HAP-1 (cell line): ENCODE measurements at regions not wholly inside any gene's neighbourhood (a gene's known extent, or its start where the extent isn't known, plus 50 kb on each side); places are given as distances from the start of the nearest gene placed in this dataset.

Source experiments
- DNase-seq, 2 experiments: peaks; one replicate each; pipeline ENCODE4 v3.0.0-alpha.2; 2016 to 2020; ENCODE audit warnings: low spot score in 2 of 2
- H3K27me3 ChIP-seq: fragments of 250-450 bp; sonication (Bioruptor Pico); 2 replicates; pipeline ENCODE4 v1.5.1; 2020; ENCODE audit warnings: low read depth, mild to moderate bottlenecking, moderate library complexity
- H3K36me3 ChIP-seq: fragments of 250-450 bp; sonication (Bioruptor Pico); replicated peaks from 2 replicates; pipeline ENCODE4 v1.5.1; 2020; ENCODE audit warnings: mild to moderate bottlenecking
- H3K4me1 ChIP-seq: fragments of 250-450 bp; sonication (Bioruptor Pico); 2 replicates; pipeline ENCODE4 v1.5.1; 2020; ENCODE audit warnings: mild to moderate bottlenecking
- H3K4me3 ChIP-seq: fragments of 250-450 bp; sonication (Bioruptor Pico); 2 replicates; pipeline ENCODE4 v1.5.1; 2020; ENCODE audit warnings: mild to moderate bottlenecking, moderate library complexity
- H3K9me3 ChIP-seq: fragments of 250-450 bp; sonication (Bioruptor Pico); 2 replicates; pipeline ENCODE4 v1.5.1; 2020; ENCODE audit warnings: mild to moderate bottlenecking, moderate library complexity
- in situ Hi-C: fragments of 300-500 bp; cut with MboI; formaldehyde crosslinking; loops from 3 replicates; pipeline ENCODE4 v1.14.3; 2020; ENCODE audit warnings: low sequenced_read_pairs, inconsistent platforms, mixed read lengths

DNA sequence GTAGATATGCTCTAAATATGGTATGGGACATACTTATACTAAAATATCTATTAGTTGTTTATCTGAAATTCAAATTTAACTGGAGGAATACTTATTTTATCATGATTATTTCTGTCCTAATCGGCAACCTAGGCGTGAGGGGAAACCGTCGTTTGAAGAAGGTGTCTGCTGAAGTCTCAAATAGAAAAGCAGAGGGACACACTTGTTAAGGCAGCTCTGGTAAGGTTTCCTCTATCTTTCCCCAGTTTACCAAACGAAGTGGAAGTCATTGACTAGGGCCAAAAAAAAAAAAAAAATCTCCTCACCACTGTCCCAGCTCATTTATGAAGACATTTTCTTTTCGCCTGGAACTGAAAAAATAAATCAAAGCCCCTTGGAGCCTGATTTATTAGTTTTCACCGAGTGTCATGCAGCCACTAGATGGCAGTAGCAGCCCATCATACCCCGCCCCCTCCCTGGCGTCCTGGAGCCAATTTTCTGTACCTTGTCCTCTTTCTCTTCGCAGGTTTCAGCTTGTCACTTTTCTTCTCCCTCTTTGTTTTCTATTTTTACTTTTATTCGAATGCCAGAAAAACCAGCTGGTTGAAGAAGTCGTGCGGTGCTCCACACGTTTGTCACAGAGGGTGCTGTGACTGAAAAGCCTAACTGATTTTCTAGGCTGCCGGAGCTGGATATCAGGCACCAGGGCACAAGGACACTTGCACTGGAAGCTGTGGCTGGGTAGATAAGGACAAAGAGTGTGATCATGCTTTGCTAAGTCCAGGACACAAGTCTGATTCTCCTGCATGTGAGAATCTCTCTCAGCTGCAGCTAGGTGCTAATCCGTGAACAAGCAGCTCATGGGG is 238.7 kb downstream of the ZPLD1 start:
- Histone ChIP-seq H3K4me3 (no peak overlapping the region), H3K27me3 (peaks cover 9% of the 10 kb centered on the region), H3K9me3 (no peaks in the 10 kb centered on the region), H3K4me1 (peaks cover 8% of the 10 kb centered on the region), H3K36me3 (no peaks in the 10 kb centered on the region)
- in situ Hi-C loops, result no loop called here
- DNase-seq, result peak; percentile 65 to 85

DNA sequence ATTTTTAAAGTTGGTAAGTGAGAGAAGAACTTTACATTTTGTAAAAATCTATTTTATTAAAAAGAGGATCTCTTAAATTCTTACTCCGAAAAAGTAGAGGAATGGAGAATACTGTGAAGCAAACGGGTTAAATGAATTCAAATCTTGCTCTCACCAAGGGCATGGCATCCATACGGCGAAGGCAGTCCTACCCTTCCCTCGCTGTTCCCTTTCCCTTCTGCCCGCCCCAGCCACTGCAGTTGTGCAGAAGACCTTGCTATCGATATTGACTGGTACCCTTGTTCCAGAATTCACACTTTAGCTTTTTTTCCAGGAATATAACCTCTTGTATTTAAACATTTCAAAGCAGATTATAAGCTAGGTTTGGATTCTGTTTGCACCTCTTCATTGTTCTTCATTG is 239.5 kb downstream of the ZPLD1 start:
- Histone ChIP-seq H3K36me3 (no peaks in the 10 kb centered on the region), H3K4me1 (peaks cover 8% of the 10 kb centered on the region), H3K9me3 (no peaks in the 10 kb centered on the region), H3K27me3 (peaks cover 5% of the 10 kb centered on the region), H3K4me3 (no peak overlapping the region)
- no peak for DNase-seq
- in situ Hi-C loops, result no loop called here

DNA sequence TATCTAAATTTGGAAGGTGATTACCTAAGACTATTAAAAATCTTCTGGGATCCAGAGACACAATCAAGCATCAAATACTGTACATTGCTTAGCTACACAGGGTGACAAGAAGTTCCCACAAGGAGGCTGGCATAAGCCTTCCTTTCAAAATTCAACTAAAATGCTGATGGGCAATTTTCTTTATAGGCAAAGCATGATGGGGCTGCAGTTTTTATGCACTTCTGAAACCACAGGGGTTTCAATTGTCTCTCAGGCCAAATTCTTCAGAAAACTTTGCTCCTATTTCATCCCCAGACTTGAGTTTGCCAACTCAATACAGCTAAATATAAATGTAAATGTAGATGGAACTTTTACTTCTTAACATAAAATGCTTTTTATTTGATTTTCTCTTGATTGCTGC is 241.6 kb downstream of the ZPLD1 start:
- no peaks in the 10 kb centered on the region for H3K9me3 ChIP-seq
- no peak for DNase-seq
- H3K36me3 ChIP-seq, result no peaks in the 10 kb centered on the region
- in situ Hi-C loops, result no loop called here
- no peak overlapping the region for H3K4me3 ChIP-seq
- peaks cover 5% of the 10 kb centered on the region for H3K27me3 ChIP-seq
- peaks cover 8% of the 10 kb centered on the region for H3K4me1 ChIP-seq

DNA sequence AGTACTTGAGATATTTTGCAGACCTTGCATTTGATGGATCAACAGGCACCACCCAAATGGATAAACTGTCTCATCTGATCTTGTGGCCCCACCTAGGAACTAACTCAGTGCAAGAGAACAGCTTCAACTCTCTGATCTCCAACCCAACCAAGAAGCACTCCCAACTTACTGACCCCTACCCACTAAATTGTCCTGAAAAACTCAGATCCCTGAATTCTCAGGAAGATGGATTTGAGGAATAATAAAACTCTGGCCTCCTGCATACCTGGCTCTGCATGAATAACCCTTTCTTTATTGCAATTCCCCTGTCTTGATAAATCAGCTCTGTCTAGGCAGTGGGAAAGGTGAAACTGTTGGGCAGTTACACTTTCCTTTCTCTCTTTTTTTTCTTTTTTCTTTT is 247.9 kb downstream of the ZPLD1 start:
- peaks cover 3% of the 10 kb centered on the region for H3K4me1 ChIP-seq
- in situ Hi-C loops, result no loop called here
- no peaks in the 10 kb centered on the region for H3K27me3 ChIP-seq
- no peak overlapping the region for H3K4me3 ChIP-seq
- H3K36me3 ChIP-seq, result no peaks in the 10 kb centered on the region
- no peaks in the 10 kb centered on the region for H3K9me3 ChIP-seq
- DNase-seq, result no peak

DNA sequence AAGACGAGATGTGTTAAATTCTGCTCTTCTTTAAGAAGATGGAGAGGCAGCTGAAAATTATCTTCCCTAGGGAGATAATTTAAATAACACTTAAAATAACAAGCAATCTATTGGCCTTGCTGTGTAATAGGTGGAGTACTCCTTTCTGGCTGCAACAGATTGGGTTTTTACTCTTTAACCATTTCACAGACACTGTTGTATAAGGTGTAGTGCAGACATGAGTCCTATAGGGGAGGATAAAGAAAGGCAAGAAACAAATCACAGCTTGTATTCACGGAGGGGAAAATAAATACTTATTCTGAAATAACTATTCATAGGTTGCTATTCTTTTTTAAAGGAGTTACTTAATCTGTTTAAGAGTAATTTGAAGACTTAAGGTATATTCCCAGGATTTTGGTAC is 252.0 kb downstream of the ZPLD1 start:
- Histone ChIP-seq H3K9me3 (no peaks in the 10 kb centered on the region), H3K27me3 (no peaks in the 10 kb centered on the region), H3K4me3 (no peak overlapping the region), H3K4me1 (peaks cover 3% of the 10 kb centered on the region; the same call in 1 of the 2 replicates), H3K36me3 (no peaks in the 10 kb centered on the region)
- no peak for DNase-seq
- in situ Hi-C loops, result no loop called here

DNA sequence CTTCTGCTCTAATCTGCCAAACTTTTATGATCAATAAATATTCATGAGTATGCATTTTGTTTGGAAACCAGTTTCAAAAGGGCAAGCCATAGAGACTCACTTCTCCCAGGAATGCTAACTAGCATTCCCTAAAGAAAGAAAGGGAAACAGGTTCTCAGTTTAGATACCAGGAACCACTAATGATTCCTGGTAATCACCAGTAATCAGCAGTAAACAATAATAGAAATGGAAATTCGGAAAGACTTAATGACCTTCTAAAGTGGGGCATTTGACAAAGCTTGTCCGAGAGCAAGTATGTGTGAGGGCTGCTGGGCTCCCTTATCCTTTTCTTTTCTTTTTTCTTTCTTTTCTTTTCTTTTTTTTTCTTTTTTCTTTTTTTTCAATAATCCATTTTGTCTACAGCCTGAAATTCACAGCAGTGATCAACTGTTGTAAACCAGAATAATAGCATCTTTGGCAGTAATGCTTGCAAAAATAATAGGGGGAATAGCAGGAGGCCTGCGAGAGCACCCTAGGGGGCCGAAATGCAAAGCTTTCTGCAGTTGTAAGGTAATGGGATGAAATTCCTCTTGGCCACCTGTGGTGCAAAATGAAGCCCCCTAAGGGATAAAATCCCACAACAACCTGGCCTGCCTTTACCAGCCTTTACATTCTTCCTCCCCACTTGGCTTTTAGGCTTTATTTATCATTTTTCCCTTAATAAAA is 253.2 kb downstream of the ZPLD1 start:
- Histone ChIP-seq H3K36me3 (no peaks in the 10 kb centered on the region), H3K4me1 (peaks cover 3% of the 10 kb centered on the region; the same call in 1 of the 2 replicates), H3K27me3 (no peaks in the 10 kb centered on the region), H3K4me3 (no peak overlapping the region), H3K9me3 (no peaks in the 10 kb centered on the region)
- in situ Hi-C loops, result no loop called here
- no peak for DNase-seq

DNA sequence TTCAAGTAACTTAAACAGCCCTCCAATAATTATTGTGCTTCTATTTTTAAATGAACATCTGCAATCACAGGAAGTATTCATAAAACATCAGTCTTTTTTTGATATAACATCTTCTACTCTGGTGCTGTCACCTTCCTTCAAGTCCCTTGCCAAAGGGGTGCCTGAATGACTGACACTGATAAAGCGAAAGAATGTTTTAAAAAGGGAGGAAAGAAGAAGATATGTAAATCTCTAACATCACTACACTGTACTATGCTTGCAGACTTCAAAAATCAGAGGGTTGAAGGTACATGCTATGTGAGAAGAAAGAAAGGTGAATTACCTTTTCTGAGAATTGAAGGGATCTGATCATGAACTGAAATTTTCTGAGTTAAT is 253.7 kb downstream of the ZPLD1 start:
- H3K36me3 ChIP-seq, result no peaks in the 10 kb centered on the region
- no peaks in the 10 kb centered on the region for H3K27me3 ChIP-seq
- H3K9me3 ChIP-seq, result no peaks in the 10 kb centered on the region
- H3K4me3 ChIP-seq, result no peak overlapping the region
- no peak for DNase-seq
- in situ Hi-C loops, result no loop called here
- peaks cover 3% of the 10 kb centered on the region; the same call in 1 of the 2 replicates for H3K4me1 ChIP-seq

DNA sequence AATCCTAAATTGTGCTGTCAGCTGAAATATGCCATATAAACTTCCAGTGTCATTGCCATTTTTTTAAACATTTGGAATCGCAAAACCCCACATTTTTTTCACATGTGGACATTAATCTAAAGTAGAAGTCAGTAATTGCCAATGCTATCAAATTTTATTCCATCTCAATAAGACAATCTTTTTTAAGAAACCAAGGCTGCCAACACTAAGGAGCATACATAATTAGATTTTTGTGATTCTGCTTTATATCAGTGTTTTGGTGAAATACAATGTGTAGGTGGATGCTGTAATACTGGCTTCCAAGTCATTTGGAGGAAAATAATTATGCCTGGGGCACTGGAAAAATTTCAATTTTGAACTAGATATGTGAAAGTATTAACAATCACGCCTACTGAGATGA is 256.7 kb downstream of the ZPLD1 start:
- Histone ChIP-seq H3K4me3 (no peak overlapping the region), H3K36me3 (no peaks in the 10 kb centered on the region), H3K4me1 (peaks cover 3% of the 10 kb centered on the region; the same call in 1 of the 2 replicates), H3K27me3 (no peaks in the 10 kb centered on the region), H3K9me3 (no peaks in the 10 kb centered on the region)
- no peak for DNase-seq
- in situ Hi-C loops, result no loop called here

DNA sequence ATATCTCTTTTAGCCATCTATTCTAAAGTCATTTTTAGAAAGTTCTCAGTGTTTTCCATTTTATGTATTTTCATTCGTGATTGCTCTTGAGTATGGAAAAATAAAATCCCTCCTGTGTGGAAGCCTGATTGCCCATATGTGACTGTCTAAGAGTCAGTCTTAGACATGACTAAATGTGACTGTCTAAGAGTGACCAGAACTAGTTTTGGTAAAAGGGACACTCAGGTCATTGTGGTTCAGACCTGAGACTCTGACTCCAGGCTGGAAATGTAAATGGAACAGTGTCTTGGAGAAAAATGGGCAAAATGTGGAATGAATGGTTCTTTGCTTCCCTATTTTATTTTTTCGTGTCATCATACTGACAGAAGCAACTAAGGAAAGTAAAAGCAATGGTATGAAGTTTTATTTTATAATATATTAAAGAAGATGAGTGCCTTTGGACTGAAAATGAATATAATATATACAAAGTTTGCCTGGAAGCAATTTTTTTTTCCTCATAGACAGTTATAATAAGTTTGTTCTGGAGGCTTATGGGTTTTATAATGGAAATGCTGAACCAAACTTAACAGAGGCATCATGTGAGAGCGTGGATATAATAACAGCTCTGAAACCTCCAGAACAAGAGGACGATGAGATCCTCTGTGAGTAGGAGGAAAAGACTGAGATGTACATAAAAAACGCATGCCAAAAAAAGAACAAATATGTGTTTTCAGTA is 264.4 kb downstream of the ZPLD1 start:
- no peaks in the 10 kb centered on the region; the same call in 1 of the 2 replicates for H3K4me1 ChIP-seq
- no peaks in the 10 kb centered on the region for H3K36me3 ChIP-seq
- in situ Hi-C loops, result no loop called here
- DNase-seq, result no peak
- no peaks in the 10 kb centered on the region for H3K9me3 ChIP-seq
- H3K4me3 ChIP-seq, result no peak overlapping the region
- H3K27me3 ChIP-seq, result no peaks in the 10 kb centered on the region

DNA sequence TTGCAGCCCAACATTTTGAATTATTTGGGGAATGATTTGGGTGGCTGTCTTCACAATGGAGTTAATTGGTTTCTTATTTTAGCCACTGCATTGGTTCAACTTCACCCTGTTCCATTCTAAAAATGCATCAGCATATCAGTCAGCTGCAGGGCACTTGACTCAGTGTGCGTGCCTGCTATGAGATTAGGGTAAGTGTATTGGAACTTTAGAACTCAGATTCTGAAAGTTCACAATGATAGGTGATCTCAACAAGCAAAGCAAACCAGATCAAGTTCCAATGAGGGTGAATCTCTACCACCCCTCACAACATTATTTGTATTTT is 265.0 kb downstream of the ZPLD1 start:
- H3K4me3 ChIP-seq, result no peak overlapping the region
- peaks cover 3% of the 10 kb centered on the region for H3K4me1 ChIP-seq
- DNase-seq, result no peak
- no peaks in the 10 kb centered on the region for H3K27me3 ChIP-seq
- in situ Hi-C loops, result no loop called here
- no peaks in the 10 kb centered on the region for H3K9me3 ChIP-seq
- no peaks in the 10 kb centered on the region for H3K36me3 ChIP-seq

DNA sequence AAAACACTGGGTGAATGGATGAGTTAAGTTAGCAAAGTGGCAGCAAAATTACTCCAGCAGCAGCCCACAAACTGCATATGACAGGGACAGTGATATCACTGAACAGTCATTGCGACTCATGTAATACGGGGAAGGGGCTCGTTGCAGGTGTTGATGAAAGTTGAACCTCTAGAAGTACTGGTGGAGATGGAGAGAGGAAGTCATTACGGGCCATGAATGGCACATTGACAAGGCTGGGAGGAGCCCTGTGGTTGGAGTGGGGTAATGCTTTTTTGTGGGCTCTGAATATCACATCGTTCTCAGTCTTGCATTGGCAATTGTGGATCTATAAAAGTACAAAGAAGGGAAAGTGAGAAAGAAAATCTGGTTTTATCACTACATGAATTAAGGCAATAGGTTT is 278.1 kb downstream of the ZPLD1 start:
- Histone ChIP-seq H3K4me1 (0 out of 2 replicates have a peak, but pooled peaks cover 2% of the 10 kb centered on the region), H3K27me3 (no peaks in the 10 kb centered on the region; the same call in 1 of the 2 replicates), H3K36me3 (no peaks in the 10 kb centered on the region), H3K4me3 (no peak overlapping the region), H3K9me3 (0 out of 2 replicates have a peak, but pooled peaks cover 2% of the 10 kb centered on the region)
- no peak for DNase-seq
- in situ Hi-C loops, result no loop called here

DNA sequence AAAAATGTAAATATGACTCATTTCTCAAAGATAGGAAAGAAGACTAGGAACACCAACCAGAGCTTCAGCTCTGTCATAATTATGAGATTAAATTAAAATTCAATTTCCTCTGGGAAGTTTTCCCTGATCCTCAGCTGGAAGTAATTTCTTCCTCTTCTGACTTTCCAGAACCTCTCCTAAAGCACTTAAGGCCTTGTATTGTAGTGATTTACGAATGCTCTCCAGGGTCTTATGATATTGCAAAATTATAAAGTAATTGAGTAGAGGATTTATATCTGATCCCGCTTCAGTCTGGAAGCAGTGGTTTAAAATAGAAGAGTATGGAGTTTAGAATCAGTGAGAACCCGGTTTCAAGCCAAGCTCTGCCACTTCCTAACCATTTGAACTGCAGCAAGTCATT is 279.8 kb downstream of the ZPLD1 start:
- Histone ChIP-seq H3K4me3 (no peak overlapping the region), H3K4me1 (0 out of 2 replicates have a peak, but pooled peaks cover 2% of the 10 kb centered on the region), H3K36me3 (no peaks in the 10 kb centered on the region), H3K9me3 (0 out of 2 replicates have a peak, but pooled peaks cover 2% of the 10 kb centered on the region), H3K27me3 (no peaks in the 10 kb centered on the region; the same call in 1 of the 2 replicates)
- no peak for DNase-seq
- in situ Hi-C loops, result no loop called here

DNA sequence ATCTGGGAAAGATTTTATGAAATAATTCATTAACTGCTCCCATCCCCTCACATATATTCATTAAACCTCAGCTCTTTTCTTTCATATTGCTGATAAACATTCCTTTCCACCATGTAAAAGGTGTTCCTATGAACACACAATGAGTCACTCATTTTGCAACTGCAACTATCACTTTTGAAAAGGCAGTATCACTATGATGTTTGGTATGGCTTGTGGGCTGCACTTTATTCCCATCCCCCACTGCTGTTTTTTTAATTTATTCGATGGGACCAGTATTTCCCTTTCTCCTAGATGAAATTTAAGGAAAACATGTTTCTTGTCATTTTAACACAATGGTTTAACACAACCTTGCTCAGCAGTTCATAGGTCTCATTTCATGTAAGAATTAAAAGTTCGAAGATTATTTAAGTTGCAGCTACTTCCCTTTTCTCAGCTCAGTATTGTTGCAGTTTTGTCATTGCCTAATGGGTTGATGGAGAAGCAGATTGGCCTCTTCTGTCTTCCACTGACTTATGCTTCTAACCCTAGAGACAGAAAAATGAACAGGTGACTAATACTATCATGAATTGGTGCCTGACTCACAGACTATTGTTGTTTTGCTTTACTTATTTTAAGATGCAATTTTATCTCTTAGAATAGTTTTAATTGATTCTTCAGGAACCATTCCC is 280.3 kb downstream of the ZPLD1 start:
- 0 out of 2 replicates have a peak, but pooled peaks cover 2% of the 10 kb centered on the region for H3K9me3 ChIP-seq
- H3K36me3 ChIP-seq, result no peaks in the 10 kb centered on the region
- H3K4me1 ChIP-seq, result 0 out of 2 replicates have a peak, but pooled peaks cover under 1% of the 10 kb centered on the region
- no peak for DNase-seq
- H3K4me3 ChIP-seq, result no peak overlapping the region
- H3K27me3 ChIP-seq, result no peaks in the 10 kb centered on the region
- in situ Hi-C loops, result no loop called here
